MG63 (cell line): ENCODE measurements at regions not wholly inside any gene's neighbourhood (a gene's known extent, or its start where the extent isn't known, plus 50 kb on each side); places are given as distances from the start of the nearest gene placed in this dataset.
"Not testable (repeated sequence)": the region's sequence is repeated elsewhere in the genome, so short reads cannot be mapped to it uniquely, and the experiment has no call there.

Experiments used
- DNase-seq: peaks from one replicate; pipeline ENCODE4 v3.0.0-alpha.2; 2020
- H3K27me3 ChIP-seq: fragments of 250-450 bp; sonication (Bioruptor Pico); 2 replicates; pipeline ENCODE4 v1.5.1; 2020; ENCODE audit warnings: mild to moderate bottlenecking, moderate library complexity
- H3K36me3 ChIP-seq: fragments of 250-450 bp; sonication (Bioruptor Pico); 2 replicates; pipeline ENCODE4 v1.5.1; 2020; ENCODE audit warnings: mild to moderate bottlenecking, moderate library complexity
- H3K4me3 ChIP-seq: fragments of 250-450 bp; sonication (Bioruptor Pico); 2 replicates; pipeline ENCODE4 v1.5.1; 2020; ENCODE audit warnings: mild to moderate bottlenecking, moderate library complexity
- H3K9me3 ChIP-seq: fragments of 250-450 bp; sonication (Bioruptor Pico); 2 replicates; pipeline ENCODE4 v1.5.1; 2020; ENCODE audit warnings: mild to moderate bottlenecking, moderate library complexity

- Histone ChIP-seq H3K4me3 (no peak overlapping the region), H3K27me3 (no peaks in the 10 kb centered on the region), H3K9me3 (no peaks in the 10 kb centered on the region), H3K36me3 (no peaks in the 10 kb centered on the region)
- DNase-seq: no peak
These were observed 423.2 kb upstream of the RORB start for GRCh38 chr9:74073897-74074296.

DNA sequence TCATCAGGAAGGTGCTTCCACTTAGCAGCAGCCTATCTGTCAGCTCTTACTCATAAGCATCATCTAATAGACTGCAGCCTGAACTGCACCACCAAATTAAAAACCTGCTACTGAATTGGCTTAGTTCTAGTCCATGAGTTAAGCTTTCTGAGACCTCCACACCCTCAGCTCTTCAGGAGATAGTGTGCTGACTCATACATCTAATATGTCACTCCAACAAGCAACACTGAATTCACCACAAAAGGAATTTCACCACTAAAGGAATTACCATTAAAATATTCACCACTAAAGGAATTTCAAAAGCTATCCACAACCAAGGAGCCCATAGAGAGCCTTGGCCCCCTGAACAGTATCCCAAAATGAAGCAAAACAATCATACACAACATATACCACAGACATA is 418.5 kb upstream of the RORB start:
- Histone ChIP-seq H3K4me3 (no peak overlapping the region), H3K36me3 (no peaks in the 10 kb centered on the region), H3K27me3 (no peaks in the 10 kb centered on the region), H3K9me3 (no peaks in the 10 kb centered on the region)
- DNase-seq: no peak

GRCh38 chr9:74080652-74081051 is 416.5 kb upstream of the RORB start:
- not testable (repeated sequence) for H3K36me3 ChIP-seq, DNase-seq, H3K4me3 ChIP-seq, H3K27me3 ChIP-seq, H3K9me3 ChIP-seq

GRCh38 chr9:74083681-74084433 is 413.3 kb upstream of the RORB start:
- no peaks in the 10 kb centered on the region for H3K36me3 ChIP-seq
- no peak for DNase-seq
- H3K4me3 ChIP-seq: no peak overlapping the region
- H3K27me3 ChIP-seq: no peaks in the 10 kb centered on the region
- no peaks in the 10 kb centered on the region for H3K9me3 ChIP-seq

DNA sequence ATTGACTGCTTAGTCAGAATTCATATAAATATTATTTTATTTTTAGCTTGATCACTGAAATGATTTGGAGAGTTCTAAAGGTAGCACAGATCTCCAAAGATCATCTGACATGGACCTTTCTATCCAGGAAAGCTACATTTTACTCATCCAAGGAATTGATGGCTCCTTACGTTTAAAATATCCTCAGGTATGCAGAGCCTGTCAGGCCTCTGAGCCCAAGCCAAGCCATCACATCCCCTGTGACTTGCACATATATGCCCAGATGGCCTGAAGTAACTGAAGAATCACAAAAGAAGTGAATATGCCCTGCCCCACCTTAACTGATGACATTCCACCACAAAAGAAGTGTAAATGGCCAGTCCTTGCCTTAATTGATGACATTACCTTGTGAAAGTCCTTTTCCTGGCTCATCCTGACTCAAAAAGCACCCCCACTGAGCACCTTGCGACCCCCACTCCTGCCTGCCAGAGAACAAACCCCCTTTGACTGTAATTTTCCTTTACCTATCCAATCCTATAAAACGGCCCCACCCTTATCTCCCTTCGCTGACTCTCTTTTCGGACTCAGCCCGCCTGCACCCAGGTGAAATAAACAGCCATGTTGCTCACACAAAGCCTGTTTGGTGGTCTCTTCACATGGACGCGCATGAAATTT is 411.6 kb upstream of the RORB start:
- DNase-seq, H3K9me3 ChIP-seq, H3K27me3 ChIP-seq, H3K4me3 ChIP-seq, H3K36me3 ChIP-seq: not testable (repeated sequence)

DNA sequence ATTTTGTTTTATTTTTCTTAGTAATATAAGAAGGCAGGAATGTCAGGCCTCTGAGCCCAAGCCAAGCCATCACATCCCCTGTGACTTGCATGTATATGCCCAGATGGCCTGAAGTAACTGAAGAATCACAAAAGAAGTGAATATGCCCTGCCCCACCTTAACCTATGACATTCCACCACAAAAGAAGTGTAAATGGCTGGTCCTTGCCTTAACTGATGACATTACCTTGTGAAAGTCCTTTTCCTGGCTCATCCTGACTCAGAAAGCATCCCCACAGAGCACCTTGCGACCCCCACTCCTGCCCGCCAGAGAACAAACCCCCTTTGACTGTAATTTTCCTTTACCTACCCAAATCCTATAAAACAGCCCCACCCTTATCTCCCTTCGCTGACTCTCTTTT is 406.2 kb upstream of the RORB start:
- not testable (repeated sequence) for H3K27me3 ChIP-seq, H3K9me3 ChIP-seq, DNase-seq, H3K36me3 ChIP-seq, H3K4me3 ChIP-seq

- H3K36me3 ChIP-seq: no peaks in the 10 kb centered on the region
- no peak for DNase-seq
- H3K9me3 ChIP-seq: no peaks in the 10 kb centered on the region
- H3K27me3 ChIP-seq: no peaks in the 10 kb centered on the region
- H3K4me3 ChIP-seq: no peak overlapping the region
These were observed 404.7 kb upstream of the RORB start for GRCh38 chr9:74092491-74092834.

- H3K27me3 ChIP-seq, DNase-seq, H3K4me3 ChIP-seq, H3K9me3 ChIP-seq, H3K36me3 ChIP-seq: not testable (repeated sequence)
These were observed 403.1 kb upstream of the RORB start for GRCh38 chr9:74094037-74094436.

GRCh38 chr9:74094766-74095165 is 402.4 kb upstream of the RORB start:
- Histone ChIP-seq H3K27me3 (no peaks in the 10 kb centered on the region), H3K36me3 (no peaks in the 10 kb centered on the region), H3K9me3 (no peaks in the 10 kb centered on the region), H3K4me3 (no peak overlapping the region)
- no peak for DNase-seq

- Histone ChIP-seq H3K9me3 (no peaks in the 10 kb centered on the region), H3K36me3 (no peaks in the 10 kb centered on the region), H3K27me3 (no peaks in the 10 kb centered on the region), H3K4me3 (no peak overlapping the region)
- no peak for DNase-seq
These were observed 401.2 kb upstream of the RORB start for GRCh38 chr9:74095925-74096324.

DNA sequence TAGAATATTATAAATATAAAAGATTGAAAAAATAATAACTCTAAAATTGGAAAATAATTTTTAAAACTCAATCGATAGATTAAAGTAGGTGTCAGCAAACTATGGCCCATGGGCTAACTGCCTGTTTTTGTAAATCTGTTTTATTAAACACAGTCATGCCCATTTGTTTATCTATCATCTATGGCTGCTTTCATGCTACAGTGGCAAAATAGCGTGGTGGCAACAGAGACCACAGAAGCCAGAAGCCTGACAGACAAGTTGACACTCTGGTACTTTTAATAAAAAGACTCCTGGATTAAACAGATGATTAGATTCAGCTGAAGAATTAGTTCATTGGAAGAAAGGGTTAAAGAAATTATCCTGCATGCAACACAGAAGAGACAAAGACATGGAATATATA is 400.7 kb upstream of the RORB start:
- Histone ChIP-seq H3K27me3 (no peaks in the 10 kb centered on the region), H3K36me3 (no peaks in the 10 kb centered on the region), H3K9me3 (no peaks in the 10 kb centered on the region), H3K4me3 (no peak overlapping the region)
- no peak for DNase-seq

DNA sequence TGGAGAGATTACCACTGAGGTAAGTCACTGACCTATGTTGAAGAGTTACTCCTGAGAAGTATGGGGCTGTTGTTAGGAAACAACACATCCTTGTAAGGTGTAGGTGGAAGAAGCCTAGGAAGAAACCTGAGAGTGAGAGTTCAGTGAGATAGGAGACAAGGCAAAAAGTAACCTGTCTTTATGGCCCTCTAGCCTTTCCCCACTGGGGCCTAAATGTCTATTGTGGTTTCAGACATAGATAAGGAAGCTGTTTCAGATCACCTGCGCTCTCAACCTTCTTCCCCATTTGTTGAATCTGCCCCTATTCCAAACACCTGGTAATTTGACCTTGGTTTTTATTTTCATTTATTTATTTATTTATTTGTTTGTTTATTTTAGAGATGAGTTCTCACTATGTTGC is 397.1 kb upstream of the RORB start:
- Histone ChIP-seq H3K9me3 (no peaks in the 10 kb centered on the region), H3K27me3 (no peaks in the 10 kb centered on the region), H3K36me3 (no peaks in the 10 kb centered on the region), H3K4me3 (no peak overlapping the region)
- DNase-seq: no peak

GRCh38 chr9:74102148-74102547 is 395.0 kb upstream of the RORB start:
- not testable (repeated sequence) for H3K36me3 ChIP-seq, DNase-seq, H3K27me3 ChIP-seq, H3K4me3 ChIP-seq, H3K9me3 ChIP-seq

DNA sequence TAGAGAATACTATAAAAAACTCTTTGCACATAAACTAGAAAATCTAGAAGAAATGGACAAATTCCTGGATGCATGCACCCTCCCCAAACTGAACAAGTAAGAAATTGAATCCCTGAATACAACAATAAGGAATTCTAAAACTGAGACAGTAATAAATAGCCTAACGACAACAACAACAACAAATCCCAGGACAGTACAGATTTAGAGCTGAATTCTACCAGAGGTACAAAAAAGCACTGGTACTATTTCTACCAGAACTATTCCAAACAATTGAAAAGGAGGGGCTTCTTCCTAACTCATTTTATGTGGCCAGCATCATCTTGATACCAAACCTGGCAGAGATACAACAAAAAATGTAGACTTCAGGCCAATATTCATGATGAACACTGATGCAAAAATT is 394.4 kb upstream of the RORB start:
- no peaks in the 10 kb centered on the region for H3K36me3 ChIP-seq
- H3K9me3 ChIP-seq: no peaks in the 10 kb centered on the region
- H3K27me3 ChIP-seq: no peaks in the 10 kb centered on the region
- DNase-seq: no peak
- no peak overlapping the region for H3K4me3 ChIP-seq

DNA sequence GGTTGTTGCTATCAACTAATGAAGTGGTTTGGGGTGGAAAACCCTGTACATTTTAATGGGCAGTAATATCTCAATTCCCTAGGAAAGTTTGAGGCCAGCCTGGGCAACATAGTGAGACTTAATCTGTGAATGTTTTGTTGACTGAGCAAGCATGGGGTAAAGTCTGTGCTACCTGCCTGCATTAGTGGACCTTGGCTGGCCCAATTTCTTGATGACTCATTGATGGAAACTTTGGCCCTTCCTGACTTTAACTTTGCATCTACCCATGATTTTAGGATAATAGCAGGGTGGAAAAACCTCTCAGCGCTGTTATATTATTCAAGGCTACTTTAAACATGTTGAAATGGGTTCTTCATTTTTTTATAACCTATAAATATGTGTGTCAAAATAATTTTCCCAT is 389.4 kb upstream of the RORB start:
- no peak for DNase-seq
- no peaks in the 10 kb centered on the region for H3K36me3 ChIP-seq
- H3K9me3 ChIP-seq: no peaks in the 10 kb centered on the region
- H3K4me3 ChIP-seq: no peak overlapping the region
- H3K27me3 ChIP-seq: no peaks in the 10 kb centered on the region

DNA sequence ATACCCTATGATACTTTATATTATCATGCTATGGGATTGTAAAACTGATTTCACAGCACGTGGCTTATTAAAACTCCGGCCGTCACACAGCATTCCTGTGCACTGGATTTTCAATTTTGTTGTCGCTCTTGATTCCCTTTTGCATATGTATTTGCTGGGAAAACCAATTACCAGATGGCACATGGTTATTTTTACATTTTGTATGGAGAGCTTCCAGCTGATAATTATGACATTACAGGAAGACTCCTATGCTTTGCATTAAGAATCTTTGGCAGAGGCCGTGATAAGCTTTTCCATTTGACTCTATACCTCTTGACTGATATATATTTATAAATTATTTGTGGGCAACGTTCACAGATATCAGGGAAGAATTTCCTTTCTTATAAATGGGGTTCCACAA is 381.2 kb upstream of the RORB start:
- no peak for DNase-seq
- no peak overlapping the region for H3K4me3 ChIP-seq

GRCh38 chr9:74117151-74117550 is 380.0 kb upstream of the RORB start:
- no peak overlapping the region for H3K4me3 ChIP-seq
- H3K27me3 ChIP-seq: no peaks in the 10 kb centered on the region
- H3K9me3 ChIP-seq: no peaks in the 10 kb centered on the region
- no peak for DNase-seq
- no peaks in the 10 kb centered on the region for H3K36me3 ChIP-seq

More for the DNA sequence above, 381.2 kb upstream of the RORB start:
- Histone ChIP-seq H3K27me3 (no peaks in the 10 kb centered on the region), H3K9me3 (no peaks in the 10 kb centered on the region), H3K36me3 (no peaks in the 10 kb centered on the region)

GRCh38 chr9:74117731-74118130 is 379.4 kb upstream of the RORB start:
- H3K4me3 ChIP-seq: no peak overlapping the region
- H3K9me3 ChIP-seq: no peaks in the 10 kb centered on the region

More at GRCh38 chr9:74117731-74118130, 379.4 kb upstream of the RORB start:
- no peaks in the 10 kb centered on the region for H3K36me3 ChIP-seq
- H3K27me3 ChIP-seq: no peaks in the 10 kb centered on the region
- DNase-seq: no peak
